Prostate gland (tissue), 2 donors: ENCODE measurements at regions not wholly inside any gene's neighbourhood (a gene's known extent, or its start where the extent isn't known, plus 50 kb on each side); places are given as distances from the start of the nearest gene placed in this dataset.

Experiments used
- POLR2AphosphoS5 ChIP-seq: sonication (generic); formaldehyde crosslinking; IDR thresholded peaks from one replicate; pipeline ENCODE4 v1.6.1; 2017; ENCODE audit warnings: antibody characterized with exemption
- TF ChIP-seq, protein P1 (sequence below), 4 experiments: fragments of 200-600 bp in 2 of 4; fragments of 450-650 bp in 2 of 4; sonication (generic) in 2 of 4; IDR thresholded peaks; 1 replicate in 3 of 4; 2 replicates in 1 of 4; pipeline ENCODE4 v1.5.1; 2016 to 2019; ENCODE audit warnings: antibody characterized with exemption in 4 of 4, mild to moderate bottlenecking in 2 of 4, moderate library complexity in 2 of 4

DNA sequence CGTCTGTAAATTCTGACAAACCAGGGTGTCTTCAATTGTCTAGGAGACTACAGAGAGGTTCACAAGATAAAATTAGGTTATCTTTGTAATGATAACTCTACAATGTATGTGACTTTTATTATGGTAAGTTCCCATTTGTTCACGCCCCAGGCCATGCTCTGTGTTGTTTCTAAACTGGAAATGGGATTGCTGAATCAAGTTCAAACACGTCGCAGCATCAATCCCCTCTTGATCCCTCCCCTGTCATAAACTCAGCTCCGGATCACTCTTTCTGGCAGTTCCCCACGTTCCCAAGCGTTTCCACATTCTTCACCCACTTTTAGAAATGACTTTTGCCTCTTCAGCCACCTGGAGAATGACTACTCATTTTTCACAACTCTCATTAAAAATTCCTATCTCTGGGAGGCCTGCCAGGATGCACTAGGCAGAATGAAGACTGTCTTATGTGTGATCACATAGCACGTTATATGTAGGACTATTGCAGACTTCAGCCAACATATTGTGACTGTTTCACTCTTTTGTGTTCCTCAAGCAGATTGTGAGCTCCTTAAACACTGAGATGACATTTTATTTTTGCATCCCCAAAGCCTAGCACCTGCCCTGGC, 1124.2 kb upstream of the WWC1 start:
- TF ChIP-seq, protein P1, sequence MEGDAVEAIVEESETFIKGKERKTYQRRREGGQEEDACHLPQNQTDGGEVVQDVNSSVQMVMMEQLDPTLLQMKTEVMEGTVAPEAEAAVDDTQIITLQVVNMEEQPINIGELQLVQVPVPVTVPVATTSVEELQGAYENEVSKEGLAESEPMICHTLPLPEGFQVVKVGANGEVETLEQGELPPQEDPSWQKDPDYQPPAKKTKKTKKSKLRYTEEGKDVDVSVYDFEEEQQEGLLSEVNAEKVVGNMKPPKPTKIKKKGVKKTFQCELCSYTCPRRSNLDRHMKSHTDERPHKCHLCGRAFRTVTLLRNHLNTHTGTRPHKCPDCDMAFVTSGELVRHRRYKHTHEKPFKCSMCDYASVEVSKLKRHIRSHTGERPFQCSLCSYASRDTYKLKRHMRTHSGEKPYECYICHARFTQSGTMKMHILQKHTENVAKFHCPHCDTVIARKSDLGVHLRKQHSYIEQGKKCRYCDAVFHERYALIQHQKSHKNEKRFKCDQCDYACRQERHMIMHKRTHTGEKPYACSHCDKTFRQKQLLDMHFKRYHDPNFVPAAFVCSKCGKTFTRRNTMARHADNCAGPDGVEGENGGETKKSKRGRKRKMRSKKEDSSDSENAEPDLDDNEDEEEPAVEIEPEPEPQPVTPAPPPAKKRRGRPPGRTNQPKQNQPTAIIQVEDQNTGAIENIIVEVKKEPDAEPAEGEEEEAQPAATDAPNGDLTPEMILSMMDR (IDR thresholded peaks at IDR 0.05), result no peak
- TF ChIP-seq POLR2AphosphoS5, result no peak
